H9 (cell line): ENCODE measurements at regions not wholly inside any gene's neighbourhood (a gene's known extent, or its start where the extent isn't known, plus 50 kb on each side); places are given as distances from the start of the nearest gene placed in this dataset.

Source experiments
- DNase-seq: peaks from one replicate; pipeline ENCODE4 v3.0.0-alpha.2; 2017
- H2AFZ ChIP-seq: one replicate; pipeline ENCODE4 v1.6.1; 2013; ENCODE audit warnings: mild to moderate bottlenecking, low read length, control low read depth, moderate library complexity
- H2AK5ac ChIP-seq: 2 replicates; pipeline ENCODE4 v1.6.1; 2013; ENCODE audit warnings: low read length, control low read depth, mixed read lengths; ENCODE audit not compliant: insufficient read length
- H2BK120ac ChIP-seq: one replicate; pipeline ENCODE4 v1.6.1; 2013; ENCODE audit warnings: low read depth, mild to moderate bottlenecking, low read length, control low read depth, inconsistent platforms; ENCODE audit not compliant: poor library complexity, severe bottlenecking
- H2BK12ac ChIP-seq: 2 replicates; pipeline ENCODE4 v1.6.1; 2013; ENCODE audit warnings: low read length, control low read depth, mixed read lengths, low read depth; ENCODE audit not compliant: insufficient read length
- H2BK15ac ChIP-seq: 2 replicates; pipeline ENCODE4 v1.6.1; 2013; ENCODE audit warnings: low read depth, low read length, control low read depth
- H2BK20ac ChIP-seq: one replicate; pipeline ENCODE4 v1.6.1; 2013; ENCODE audit warnings: low read depth, mild to moderate bottlenecking, low read length, control low read depth, inconsistent platforms; ENCODE audit not compliant: poor library complexity, severe bottlenecking
- H2BK5ac ChIP-seq: 2 replicates; pipeline ENCODE4 v1.6.1; 2013; ENCODE audit warnings: low read length, control low read depth, mixed read lengths; ENCODE audit not compliant: insufficient read length
- H3K14ac ChIP-seq: 2 replicates; pipeline ENCODE4 v1.6.1; 2013; ENCODE audit warnings: low read length, control low read depth; ENCODE audit not compliant: insufficient read depth
- H3K18ac ChIP-seq: 2 replicates; pipeline ENCODE4 v1.6.1; 2013; ENCODE audit warnings: low read depth, mild to moderate bottlenecking, mixed read lengths, low read length, control low read depth; ENCODE audit not compliant: insufficient read length
- H3K23ac ChIP-seq: 2 replicates; pipeline ENCODE4 v1.6.1; 2013; ENCODE audit warnings: low read length, control low read depth, mixed read lengths, low read depth; ENCODE audit not compliant: insufficient read length
- H3K23me2 ChIP-seq: 2 replicates; pipeline ENCODE4 v1.6.1; 2013; ENCODE audit warnings: low read depth, mild to moderate bottlenecking, mixed read lengths, low read length, control low read depth; ENCODE audit not compliant: insufficient read length, poor library complexity, severe bottlenecking
- H3K27ac ChIP-seq: 2 replicates; pipeline ENCODE4 v1.5.1; 2013; ENCODE audit warnings: low read length, control low read depth, mixed read lengths, low read depth; ENCODE audit not compliant: insufficient read length
- H3K27me3 ChIP-seq: 2 replicates; pipeline ENCODE4 v1.6.1; 2013; ENCODE audit warnings: low read length, control low read depth, inconsistent platforms; ENCODE audit not compliant: insufficient read depth
- H3K4ac ChIP-seq: 2 replicates; pipeline ENCODE4 v1.6.1; 2013; ENCODE audit warnings: low read depth, mild to moderate bottlenecking, control low read depth, inconsistent platforms, low read length, moderate library complexity
- H3K4me1 ChIP-seq: 2 replicates; pipeline ENCODE4 v1.6.1; 2013; ENCODE audit warnings: low read length, control low read depth, inconsistent platforms; ENCODE audit not compliant: insufficient read depth
- H3K4me2 ChIP-seq: 2 replicates; pipeline ENCODE4 v1.6.1; 2013; ENCODE audit warnings: low read length, control low read depth, mixed read lengths; ENCODE audit not compliant: insufficient read length, insufficient read depth
- H3K56ac ChIP-seq: 2 replicates; pipeline ENCODE4 v1.6.1; 2013; ENCODE audit warnings: low read depth, mild to moderate bottlenecking, mixed read lengths, low read length, control low read depth; ENCODE audit not compliant: insufficient read length
- H3K79me1 ChIP-seq: 2 replicates; pipeline ENCODE4 v1.6.1; 2013; ENCODE audit warnings: low read depth, mild to moderate bottlenecking, moderate library complexity, low read length, control low read depth, inconsistent platforms; ENCODE audit not compliant: insufficient read depth, poor library complexity, severe bottlenecking
- H3K79me2 ChIP-seq: 2 replicates; pipeline ENCODE4 v1.6.1; 2013; ENCODE audit warnings: low read length, control low read depth, inconsistent platforms; ENCODE audit not compliant: insufficient read depth
- H3K9ac ChIP-seq: 2 replicates; pipeline ENCODE4 v1.6.1; 2013; ENCODE audit warnings: low read length, control low read depth, mixed read lengths; ENCODE audit not compliant: insufficient read length; ENCODE audit errors: extremely low read depth
- H3K9me3 ChIP-seq: one replicate; pipeline ENCODE4 v1.6.1; 2013; ENCODE audit warnings: low read depth, low read length, inconsistent platforms; ENCODE audit not compliant: control insufficient read depth
- H3T11ph ChIP-seq: one replicate; pipeline ENCODE4 v1.6.1; 2013; ENCODE audit warnings: mild to moderate bottlenecking, low read length, control low read depth, inconsistent platforms
- H4K20me1 ChIP-seq: one replicate; pipeline ENCODE4 v1.6.1; 2013; ENCODE audit not compliant: control insufficient read depth, insufficient read length, insufficient read depth
- H4K5ac ChIP-seq: 2 replicates; pipeline ENCODE4 v1.6.1; 2013; ENCODE audit warnings: low read depth, mild to moderate bottlenecking, mixed read lengths, low read length, control low read depth; ENCODE audit not compliant: insufficient read length
- H4K8ac ChIP-seq: replicated peaks from 2 replicates; pipeline ENCODE4 v1.6.1; 2013; ENCODE audit warnings: low read length, control low read depth, mixed read lengths, low read depth; ENCODE audit not compliant: insufficient read length
- H4K91ac ChIP-seq: 2 replicates; pipeline ENCODE4 v1.6.1; 2013; ENCODE audit warnings: low read depth, mild to moderate bottlenecking, moderate library complexity, mixed read lengths, low read length, control low read depth; ENCODE audit not compliant: insufficient read length
- H3K27ac Mint-ChIP-seq, 3 experiments: 2 replicates in 2 of 3; 3 replicates in 1 of 3; pipeline ENCODE4 v1.8.0; 2020 to 2021; ENCODE audit warnings: mixed read lengths in 3 of 3, mild to moderate bottlenecking in 1 of 3, moderate library complexity in 1 of 3
- H3K27me3 Mint-ChIP-seq: 2 replicates; pipeline ENCODE4 v1.8.0; 2021; ENCODE audit warnings: low read depth, mild to moderate bottlenecking, moderate library complexity, mixed read lengths
- H3K36me3 Mint-ChIP-seq, 3 experiments: 2 replicates in 2 of 3; 3 replicates in 1 of 3; pipeline ENCODE4 v1.8.0; 2020 to 2021; ENCODE audit warnings: low read depth in 3 of 3, mixed read lengths in 3 of 3; ENCODE audit not compliant: insufficient read depth in 1 of 3
- H3K4me1 Mint-ChIP-seq, 2 experiments: 2 replicates each; pipeline ENCODE4 v1.8.0; 2020; ENCODE audit warnings: mixed read lengths in 2 of 2
- H3K4me3 Mint-ChIP-seq, 2 experiments: 2 replicates in 1 of 2; 3 replicates in 1 of 2; pipeline ENCODE4 v1.8.0; 2020 to 2021; ENCODE audit warnings: mild to moderate bottlenecking in 2 of 2, mixed read lengths in 2 of 2, moderate library complexity in 1 of 2
- H3K9me3 Mint-ChIP-seq, 2 experiments: 2 replicates in 1 of 2; 3 replicates in 1 of 2; pipeline ENCODE4 v1.8.0; 2020; ENCODE audit warnings: mild to moderate bottlenecking in 2 of 2, mixed read lengths in 2 of 2, moderate library complexity in 1 of 2
- WGBS: extraction: QIAGEN DNeasy Blood & Tissue Kit; methylation state at CpG from one replicate; pipeline ENCODE4 v1.1.7; 2013; ENCODE audit warnings: missing lambda C conversion rate, low lambda C conversion rate, mixed read lengths; ENCODE audit not compliant: insufficient read length; ENCODE audit errors: extremely low coverage; 5-methylcytosine and 5-hydroxymethylcytosine counted together
- TF ChIP-seq, protein P1 (sequence below): fragments of 200-600 bp; sonication (generic); conservative IDR thresholded peaks from 3 replicates; pipeline ENCODE4 v1.8.0; 2021; ENCODE audit warnings: antibody characterized with exemption, mild to moderate bottlenecking

DNA sequence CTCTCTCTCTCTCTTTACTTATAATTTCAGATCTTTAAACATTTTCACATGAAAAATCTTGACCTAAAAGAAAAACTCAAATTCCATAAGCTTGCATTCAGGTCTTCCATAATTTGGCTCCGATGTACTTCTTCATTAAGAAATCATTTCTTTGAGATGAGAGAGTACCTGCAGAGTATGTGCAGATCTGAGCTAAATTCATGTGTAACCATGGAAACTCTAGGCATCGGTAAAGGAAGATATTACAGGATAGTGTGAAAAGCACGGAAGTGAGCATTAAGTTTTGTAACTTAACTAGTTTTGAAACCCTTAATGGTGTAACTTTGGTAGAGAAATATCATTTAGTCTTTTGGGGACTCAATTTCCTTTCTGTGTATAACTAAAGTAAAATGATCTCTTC lies 295.9 kb upstream of the SOX4 start:
- H4K8ac ChIP-seq = no peak overlapping the region
- H3K4me3 Mint-ChIP-seq = no peak overlapping the region

More for the DNA sequence above, 295.9 kb upstream of the SOX4 start:
- Histone ChIP-seq H3K9ac (no peak overlapping the region), H3K14ac (no peak overlapping the region), H2BK120ac (no peak overlapping the region), H4K20me1 (no peaks in the 10 kb centered on the region), H2BK12ac (no peak overlapping the region), H3K27ac (no peak overlapping the region), H2BK5ac (no peak overlapping the region), H3K56ac (no peak overlapping the region), H3K27me3 (no peaks in the 10 kb centered on the region), H2AFZ (no peak overlapping the region), H3K79me1 (no peaks in the 10 kb centered on the region), H4K5ac (no peak overlapping the region), H2AK5ac (no peak overlapping the region), H3K18ac (no peak overlapping the region), H3K4me1 (no peaks in the 10 kb centered on the region), H3K23me2 (no peaks in the 10 kb centered on the region), H3K9me3 (no peaks in the 10 kb centered on the region), H3T11ph (no peak overlapping the region), H4K91ac (no peak overlapping the region), H3K79me2 (no peaks in the 10 kb centered on the region), H3K23ac (no peak overlapping the region), H3K4ac (no peak overlapping the region), H2BK15ac (no peak overlapping the region), H3K4me2 (no peak overlapping the region), H2BK20ac (no peak overlapping the region)
- Mint-ChIP-seq H3K27me3 (no peaks in the 10 kb centered on the region), H3K27ac (no peak overlapping the region), H3K4me1 (peaks cover 0 to 3% of the 10 kb centered on the region in 2 experiments; a peak in 1 of 4 replicates), H3K9me3 (peaks cover 9 to 13% of the 10 kb centered on the region in 2 experiments; a peak in 4 of 5 replicates), H3K36me3 (peaks cover 0 to 10% (median 0%) of the 10 kb centered on the region in 3 experiments; a peak in 2 of 7 replicates)
- no peak for DNase-seq
- TF ChIP-seq, protein P1, sequence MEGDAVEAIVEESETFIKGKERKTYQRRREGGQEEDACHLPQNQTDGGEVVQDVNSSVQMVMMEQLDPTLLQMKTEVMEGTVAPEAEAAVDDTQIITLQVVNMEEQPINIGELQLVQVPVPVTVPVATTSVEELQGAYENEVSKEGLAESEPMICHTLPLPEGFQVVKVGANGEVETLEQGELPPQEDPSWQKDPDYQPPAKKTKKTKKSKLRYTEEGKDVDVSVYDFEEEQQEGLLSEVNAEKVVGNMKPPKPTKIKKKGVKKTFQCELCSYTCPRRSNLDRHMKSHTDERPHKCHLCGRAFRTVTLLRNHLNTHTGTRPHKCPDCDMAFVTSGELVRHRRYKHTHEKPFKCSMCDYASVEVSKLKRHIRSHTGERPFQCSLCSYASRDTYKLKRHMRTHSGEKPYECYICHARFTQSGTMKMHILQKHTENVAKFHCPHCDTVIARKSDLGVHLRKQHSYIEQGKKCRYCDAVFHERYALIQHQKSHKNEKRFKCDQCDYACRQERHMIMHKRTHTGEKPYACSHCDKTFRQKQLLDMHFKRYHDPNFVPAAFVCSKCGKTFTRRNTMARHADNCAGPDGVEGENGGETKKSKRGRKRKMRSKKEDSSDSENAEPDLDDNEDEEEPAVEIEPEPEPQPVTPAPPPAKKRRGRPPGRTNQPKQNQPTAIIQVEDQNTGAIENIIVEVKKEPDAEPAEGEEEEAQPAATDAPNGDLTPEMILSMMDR = no peak
- WGBS = no CpG with 5 or more reads among the region's 3 CpGs
